Astrocyte (in vitro differentiated cells and primary cell): ENCODE measurements at regions not wholly inside any gene's neighbourhood (a gene's known extent, or its start where the extent isn't known, plus 50 kb on each side); places are given as distances from the start of the nearest gene placed in this dataset.

Experiments used
- EZH2 ChIP-seq: IDR thresholded peaks from 2 replicates; pipeline ENCODE4 v1.6.1; 2012; ENCODE audit warnings: mild to moderate bottlenecking, low read length, inconsistent platforms; ENCODE audit not compliant: insufficient read depth
- TF ChIP-seq, protein P1 (sequence below): IDR thresholded peaks from 2 replicates; pipeline ENCODE4 v1.5.1; 2011; ENCODE audit warnings: low read depth, mild to moderate bottlenecking, inconsistent platforms, low read length, moderate library complexity; ENCODE audit not compliant: insufficient read depth

DNA sequence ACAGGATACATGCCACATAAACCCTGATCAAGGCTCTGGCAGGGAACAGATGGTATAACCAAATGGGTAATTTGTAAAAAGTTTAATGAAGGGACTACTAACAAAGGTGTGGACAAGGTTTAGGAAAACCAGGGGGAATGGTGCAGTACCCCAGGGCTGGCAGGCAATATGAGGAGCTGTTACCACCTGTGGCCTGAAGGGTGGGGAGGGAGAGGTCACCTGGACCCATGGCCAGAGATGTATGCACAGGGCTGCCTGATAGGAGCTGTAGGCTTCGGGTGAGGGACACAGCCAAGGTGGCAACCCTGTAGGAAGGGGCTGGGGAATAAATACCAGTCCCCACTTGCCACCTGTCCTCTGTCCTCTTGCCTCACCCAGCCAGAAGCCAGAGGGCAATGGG, 51.4 kb upstream of the ID3 start:
- TF ChIP-seq, protein P1, sequence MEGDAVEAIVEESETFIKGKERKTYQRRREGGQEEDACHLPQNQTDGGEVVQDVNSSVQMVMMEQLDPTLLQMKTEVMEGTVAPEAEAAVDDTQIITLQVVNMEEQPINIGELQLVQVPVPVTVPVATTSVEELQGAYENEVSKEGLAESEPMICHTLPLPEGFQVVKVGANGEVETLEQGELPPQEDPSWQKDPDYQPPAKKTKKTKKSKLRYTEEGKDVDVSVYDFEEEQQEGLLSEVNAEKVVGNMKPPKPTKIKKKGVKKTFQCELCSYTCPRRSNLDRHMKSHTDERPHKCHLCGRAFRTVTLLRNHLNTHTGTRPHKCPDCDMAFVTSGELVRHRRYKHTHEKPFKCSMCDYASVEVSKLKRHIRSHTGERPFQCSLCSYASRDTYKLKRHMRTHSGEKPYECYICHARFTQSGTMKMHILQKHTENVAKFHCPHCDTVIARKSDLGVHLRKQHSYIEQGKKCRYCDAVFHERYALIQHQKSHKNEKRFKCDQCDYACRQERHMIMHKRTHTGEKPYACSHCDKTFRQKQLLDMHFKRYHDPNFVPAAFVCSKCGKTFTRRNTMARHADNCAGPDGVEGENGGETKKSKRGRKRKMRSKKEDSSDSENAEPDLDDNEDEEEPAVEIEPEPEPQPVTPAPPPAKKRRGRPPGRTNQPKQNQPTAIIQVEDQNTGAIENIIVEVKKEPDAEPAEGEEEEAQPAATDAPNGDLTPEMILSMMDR: no peak
- no peak for TF ChIP-seq EZH2
